Spleen (tissue), 7 donors: ENCODE measurements at regions not wholly inside any gene's neighbourhood (a gene's known extent, or its start where the extent isn't known, plus 50 kb on each side); places are given as distances from the start of the nearest gene placed in this dataset.

Source experiments
- CTCF ChIP-seq, 11 experiments: fragments of 200-600 bp in 7 of 11; fragments of 450-650 bp in 4 of 11; sonication (generic) in 4 of 11; IDR thresholded peaks in 8 of 11; conservative IDR thresholded peaks in 3 of 11; 1 replicate in 7 of 11; 2 replicates in 4 of 11; pipeline versions ENCODE4 v1.4.0 to v1.8.0; 2016 to 2021; ENCODE audit warnings: antibody characterized with exemption in 11 of 11, inconsistent platforms in 4 of 11, mild to moderate bottlenecking in 1 of 11
- POLR2A ChIP-seq, 3 donors: fragments of 450-650 bp; IDR thresholded peaks; one replicate each; pipeline ENCODE4 v1.5.1; 2017; ENCODE audit warnings: antibody characterized with exemption in 3 of 3, mild to moderate bottlenecking in 1 of 3
- POLR2AphosphoS5 ChIP-seq, 3 donors: sonication (generic); formaldehyde crosslinking; IDR thresholded peaks; one replicate each; pipeline ENCODE4 v1.5.1; 2017; ENCODE audit warnings: antibody characterized with exemption in 3 of 3
- donor health status: DM: no; HTN: no; CAD: no; lungs with moderate emphysema.
- donor health status: DM: no; HTN: no; CAD: no.
- donor health status: DM: no; HTN: no; CAD: no.

- TF ChIP-seq POLR2A (IDR thresholded peaks at IDR 0.05) (no peak), POLR2AphosphoS5 (IDR thresholded peaks at IDR 0.05) (no peak), CTCF (IDR thresholded peaks at IDR 0.05 in 8 of 11, conservative IDR thresholded peaks at IDR 0.05 in 3 of 11) (no peak)
Measured at GRCh38 chr1:181392613-181393220, 90.6 kb upstream of the CACNA1E start.
